KBM-7 (cell line): ENCODE measurements at regions not wholly inside any gene's neighbourhood (a gene's known extent, or its start where the extent isn't known, plus 50 kb on each side); places are given as distances from the start of the nearest gene placed in this dataset.

ENCODE experiments used
- DNase-seq: peaks from one replicate; pipeline ENCODE4 v3.0.0-alpha.2; 2015
- in situ Hi-C: fragments of 300-500 bp; cut with MboI; formaldehyde crosslinking; loops from 2 replicates; pipeline ENCODE4 v1.14.3; 2020; ENCODE audit warnings: low sequenced_read_pairs, low pct_unique_long_range_greater_than_20kb, mixed read lengths

DNA sequence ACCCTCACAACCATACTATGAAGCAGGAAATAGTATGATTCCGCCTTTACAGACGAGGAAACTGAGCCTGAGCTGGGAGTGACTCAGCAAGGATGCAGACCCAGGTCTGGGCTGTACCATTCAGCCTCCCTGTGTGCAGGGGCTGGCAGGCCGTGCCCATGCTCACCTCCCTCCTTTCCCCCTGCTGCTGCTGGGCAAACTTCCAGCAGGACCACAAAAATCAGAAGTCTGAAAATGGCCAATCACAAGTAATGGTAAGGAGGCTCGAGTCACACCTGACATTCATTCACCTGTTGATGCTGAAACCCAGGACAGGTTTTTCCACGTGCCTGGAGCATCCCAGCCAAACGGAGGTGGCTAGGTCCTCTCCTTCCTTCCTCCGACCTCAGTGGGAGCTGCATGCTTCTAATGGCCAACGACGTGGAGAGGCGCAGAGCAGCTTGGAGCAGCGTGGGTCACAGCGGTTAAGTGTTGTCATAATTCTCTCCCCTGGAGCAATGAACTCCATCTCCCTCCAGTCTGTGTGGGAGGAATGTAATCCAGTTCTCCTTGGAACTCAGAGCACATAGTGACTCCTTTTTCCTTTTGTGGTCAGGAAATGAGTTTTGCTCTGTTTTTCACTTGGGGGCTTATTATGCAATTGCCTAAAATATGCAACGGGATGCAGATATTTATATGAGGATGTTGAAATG is 371.7 kb downstream of the BCOR start:
- in situ Hi-C loops: no loop called here
- peak; percentile 76 for DNase-seq

- DNase-seq: no peak
- in situ Hi-C loops: no loop called here
Observed at GRCh38 chrX:39726771-39727170, 371.0 kb downstream of the BCOR start.

- no peak for DNase-seq
- in situ Hi-C loops: no loop called here
Observed at GRCh38 chrX:39728025-39728424, 369.7 kb downstream of the BCOR start.

DNA sequence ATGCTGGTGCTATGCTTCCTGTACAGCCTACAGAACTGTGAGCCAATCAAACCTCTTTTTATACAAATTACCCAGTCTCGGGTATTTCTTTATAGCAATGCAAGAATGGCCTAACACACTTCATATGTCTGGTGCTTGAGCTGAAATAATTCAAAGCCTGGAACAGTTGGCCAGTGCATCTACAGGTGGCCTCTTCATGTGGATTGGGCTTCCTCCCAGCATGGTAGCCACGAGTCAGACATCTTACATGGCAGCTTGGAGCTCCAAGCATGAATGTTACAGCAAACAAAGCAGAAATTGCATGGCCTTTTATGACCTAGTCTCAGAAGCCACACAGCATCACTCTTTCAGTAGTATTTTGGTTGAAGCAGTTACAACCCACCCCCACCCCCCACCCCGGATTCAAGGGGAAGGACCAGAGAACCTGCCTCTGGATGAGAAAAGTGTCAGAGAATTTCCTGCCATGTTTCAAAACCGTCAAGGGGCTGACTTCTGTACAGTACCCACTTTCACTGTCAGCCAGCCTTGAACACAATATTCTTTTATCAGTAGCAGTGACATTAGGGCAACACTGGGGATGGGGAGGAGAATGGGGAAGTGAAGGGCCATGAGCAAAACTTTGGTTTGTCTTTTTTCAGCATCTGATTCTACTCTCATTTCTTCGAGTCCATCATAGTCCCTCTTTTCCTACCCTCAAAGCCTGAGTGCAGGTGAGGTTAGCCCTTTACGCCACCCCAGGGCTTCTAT is 368.7 kb downstream of the BCOR start:
- peak; percentile 41 for DNase-seq
- in situ Hi-C loops: no loop called here

GRCh38 chrX:39729981-39730661 is 367.6 kb downstream of the BCOR start:
- in situ Hi-C loops: no loop called here
- DNase-seq: peak; percentile 93

GRCh38 chrX:39730662-39731329 is 367.0 kb downstream of the BCOR start:
- peak; percentile 92 for DNase-seq
- in situ Hi-C loops: no loop called here

GRCh38 chrX:39731330-39731667 is 366.5 kb downstream of the BCOR start:
- in situ Hi-C loops: no loop called here
- DNase-seq: no peak

- DNase-seq: no peak
- in situ Hi-C loops: no loop called here
Observed at GRCh38 chrX:39731735-39732134, 366.0 kb downstream of the BCOR start.

DNA sequence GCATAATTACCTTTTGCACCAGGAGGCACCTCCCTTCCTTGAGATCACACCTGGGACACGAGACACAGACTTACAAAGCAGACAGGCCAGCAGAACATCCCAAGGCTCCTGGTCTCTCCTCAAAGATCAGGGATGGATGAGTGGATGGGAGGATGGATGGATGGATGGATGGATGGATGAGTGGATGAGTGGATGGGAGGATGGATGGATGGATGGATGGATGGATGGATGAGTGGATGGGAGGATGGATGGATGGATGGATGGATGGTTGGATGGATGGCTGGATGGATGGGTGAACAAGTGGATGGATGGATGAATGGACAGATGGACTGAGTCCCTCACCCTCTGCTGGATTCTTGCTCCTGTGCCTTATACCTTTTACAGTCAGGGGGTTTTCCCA is 364.0 kb downstream of the BCOR start:
- in situ Hi-C loops: no loop called here
- DNase-seq: no peak

DNA sequence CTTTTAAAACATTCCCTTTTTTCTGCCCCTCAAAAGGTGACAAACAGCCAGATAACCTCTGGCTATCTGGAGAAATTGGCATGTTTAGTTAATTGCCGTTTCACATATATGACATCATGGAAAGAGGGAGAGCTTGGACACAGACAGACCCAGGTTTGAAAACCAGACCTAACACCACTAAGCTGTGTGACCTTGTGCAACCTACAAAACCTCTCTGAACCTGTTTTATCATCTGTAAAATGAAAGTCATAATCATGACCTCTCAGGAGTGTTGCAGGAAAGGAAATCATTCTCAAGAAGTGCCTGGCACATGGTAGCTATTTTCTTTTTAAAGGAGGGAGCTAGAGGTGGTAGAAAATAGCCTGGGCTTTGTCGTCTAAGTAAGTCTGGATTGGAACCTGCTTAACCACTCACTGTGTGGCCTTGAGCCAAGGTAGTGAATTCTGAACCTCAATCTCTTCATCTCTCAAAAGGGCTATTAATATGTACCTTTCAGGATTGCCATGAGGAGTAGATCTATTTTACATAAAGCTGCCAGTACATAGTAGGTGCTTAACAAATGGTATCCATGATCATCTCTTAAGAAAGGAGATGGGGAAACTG is 363.5 kb downstream of the BCOR start:
- no peak for DNase-seq
- in situ Hi-C loops: no loop called here

GRCh38 chrX:39736216-39737211 is 361.2 kb downstream of the BCOR start:
- DNase-seq: no peak
- in situ Hi-C loops: no loop called here

- in situ Hi-C loops: no loop called here
Observed at GRCh38 chrX:39739585-39739984, 358.2 kb downstream of the BCOR start.

GRCh38 chrX:39740078-39740477 is 357.7 kb downstream of the BCOR start:
- DNase-seq: no peak
- in situ Hi-C loops: no loop called here

More at GRCh38 chrX:39739585-39739984, 358.2 kb downstream of the BCOR start:
- no peak for DNase-seq

- in situ Hi-C loops: no loop called here
- DNase-seq: no peak
Observed at GRCh38 chrX:39741904-39742303, 355.9 kb downstream of the BCOR start.

- in situ Hi-C loops: no loop called here
- no peak for DNase-seq
Observed at GRCh38 chrX:39745818-39746217, 351.9 kb downstream of the BCOR start.

GRCh38 chrX:39749135-39749534 is 348.6 kb downstream of the BCOR start:
- in situ Hi-C loops: no loop called here
- no peak for DNase-seq

DNA sequence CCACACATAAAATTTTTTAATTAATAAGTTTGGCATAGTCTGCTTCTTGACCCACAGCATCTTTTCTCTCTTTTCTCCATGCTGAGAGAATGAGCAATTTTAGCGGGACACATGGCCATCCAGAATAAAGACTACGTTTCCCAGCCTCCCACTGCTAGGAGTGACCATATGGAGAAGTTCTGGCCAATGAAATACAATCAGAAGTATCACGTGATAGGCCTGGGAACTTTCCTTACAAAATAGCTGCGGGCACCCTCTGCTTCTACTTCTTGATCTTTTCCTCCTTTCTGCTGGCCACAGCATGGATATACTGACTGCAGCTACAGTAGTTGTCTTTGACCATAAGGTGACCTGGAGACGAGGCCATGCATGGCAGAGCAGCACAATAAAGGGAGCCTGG is 348.0 kb downstream of the BCOR start:
- no peak for DNase-seq
- in situ Hi-C loops: no loop called here

DNA sequence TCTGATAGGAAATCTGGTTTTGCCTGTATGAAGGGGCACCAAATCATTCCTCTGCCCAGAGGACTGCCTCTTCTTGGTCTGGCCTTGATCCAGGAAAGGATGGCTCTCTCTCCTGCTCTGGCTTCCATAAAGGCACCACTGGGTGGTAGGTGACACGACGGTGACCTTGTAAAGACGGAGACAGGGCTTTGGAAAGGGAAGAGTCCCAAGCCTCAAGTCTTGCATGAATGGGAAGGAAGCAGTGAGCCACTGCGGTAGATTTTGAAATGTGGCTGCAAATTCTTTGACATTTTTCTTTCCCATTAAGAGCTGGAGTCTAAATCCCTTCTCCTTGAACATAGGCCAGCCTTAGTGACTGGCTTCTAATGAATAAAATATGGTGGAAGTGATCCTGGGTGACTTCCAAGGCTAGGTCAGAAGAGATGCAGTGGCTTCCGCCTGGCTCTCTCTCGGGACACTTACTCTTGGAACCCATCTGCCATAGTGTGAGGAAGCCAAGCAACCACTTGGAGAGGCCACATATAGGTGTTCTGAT is 347.4 kb downstream of the BCOR start:
- no peak for DNase-seq
- in situ Hi-C loops: no loop called here
